GM12878 (cell line): ENCODE measurements at regions not wholly inside any gene's neighbourhood (a gene's known extent, or its start where the extent isn't known, plus 50 kb on each side); places are given as distances from the start of the nearest gene placed in this dataset.

Source experiments
- ATAC-seq: fragments of 200-7000 bp; cut with Tn5 transposase; 3 replicates; pipeline ENCODE4 v1.9.1; 2020; ENCODE audit warnings: mild to moderate bottlenecking, moderate library complexity
- BruUV-seq: library from RNA; stranded (reverse); fragments of 400-500 nt; replicated peaks from 2 replicates; lab custom pipeline; 2021; lab: Mats Ljungman, UMichigan
- CTCF ChIA-PET: fragments of 300-600 bp; sonication (Branson Sonifier 250); formaldehyde crosslinking; extraction: SDS; loops from one replicate; lab custom pipeline; 2021; ENCODE audit warnings: inconsistent platforms; lab: Yijun Ruan, JAX
- POLR2A ChIA-PET: fragments of 350-600 bp; formaldehyde crosslinking; extraction: SDS; loops from one replicate; lab custom pipeline; 2021; ENCODE audit warnings: inconsistent platforms; lab: Charles Lee
- RAD21 ChIA-PET: fragments of 300-600 bp; sonication (Branson Sonifier 250); formaldehyde crosslinking; loops from one replicate; lab custom pipeline; 2023; ENCODE audit warnings: antibody characterized with exemption; ENCODE audit not compliant: unreplicated experiment; lab: Charles Lee
- SMC1A ChIA-PET: fragments of 300-600 bp; sonication (Branson Sonifier 250); formaldehyde crosslinking; loops from one replicate; lab custom pipeline; 2023; ENCODE audit not compliant: unreplicated experiment, uncharacterized antibody; lab: Charles Lee
- DNase-seq: peaks from one replicate; pipeline ENCODE4 v3.0.0-alpha.2; 2011; ENCODE audit warnings: low read depth, low spot score
- FAIRE-seq: peaks from 3 replicates; lab custom pipeline; 2011; peaks lifted over from hg19 to GRCh38; lab: Jason Lieb, UNC
- H2AFZ ChIP-seq: 2 replicates; pipeline ENCODE4 v1.6.0; 2011; ENCODE audit warnings: low read depth, low read length, control low read depth; ENCODE audit not compliant: control insufficient read depth
- H3K27ac ChIP-seq: 2 replicates; pipeline ENCODE4 v1.5.1; 2011; ENCODE audit warnings: control low read depth; ENCODE audit not compliant: control insufficient read depth, insufficient read depth
- H3K27me3 ChIP-seq, 2 experiments: replicated peaks in 1 of 2; 2 replicates each; pipeline versions ENCODE4 v1.6.0 to v1.6.1; 2011; ENCODE audit warnings: low read length in 1 of 2; ENCODE audit not compliant: control insufficient read depth in 2 of 2, insufficient read depth in 2 of 2
- H3K36me3 ChIP-seq, 2 experiments: 2 replicates each; pipeline ENCODE4 v1.5.1; 2011; ENCODE audit warnings: low read length in 1 of 2; ENCODE audit not compliant: control insufficient read depth in 2 of 2, insufficient read depth in 2 of 2
- H3K4me1 ChIP-seq: 2 replicates; pipeline ENCODE4 v1.6.1; 2011; ENCODE audit warnings: mild to moderate bottlenecking, low read length, moderate library complexity, mixed read lengths; ENCODE audit not compliant: control insufficient read depth, insufficient read depth
- H3K4me2 ChIP-seq: 2 replicates; pipeline ENCODE4 v1.6.0; 2011; ENCODE audit warnings: control low read depth; ENCODE audit not compliant: control insufficient read depth, insufficient read depth
- H3K4me3 ChIP-seq: fragments of 200-600 bp; sonication (generic); 2 replicates; pipeline ENCODE4 v1.5.1; 2016
- H3K79me2 ChIP-seq: 2 replicates; pipeline ENCODE4 v1.6.0; 2011; ENCODE audit warnings: low read length; ENCODE audit not compliant: control insufficient read depth, insufficient read depth
- H3K9ac ChIP-seq: 2 replicates; pipeline ENCODE4 v1.8.0; 2011; ENCODE audit warnings: low read length, control low read depth, mixed read lengths; ENCODE audit not compliant: control insufficient read depth, insufficient read depth
- H3K9me3 ChIP-seq: replicated peaks from 3 replicates; pipeline ENCODE4 v1.5.1; 2011; ENCODE audit warnings: mild to moderate bottlenecking, low read length; ENCODE audit not compliant: control insufficient read depth, insufficient read depth
- H4K20me1 ChIP-seq: 2 replicates; pipeline ENCODE4 v1.6.0; 2011; ENCODE audit not compliant: control insufficient read depth, insufficient read depth
- ATF7 ChIP-seq: fragments of 450-650 bp; IDR thresholded peaks from 2 replicates; pipeline ENCODE4 v1.6.1; 2016; ENCODE audit warnings: low read depth, mild to moderate bottlenecking
- CBX3 ChIP-seq: fragments of 200-600 bp; sonication (generic); IDR thresholded peaks from 2 replicates; pipeline ENCODE4 v1.6.1; 2016; ENCODE audit warnings: low read depth, borderline replicate concordance
- EGR1 ChIP-seq, 2 experiments: IDR thresholded peaks; 1 replicate in 1 of 2; 2 replicates in 1 of 2; pipeline ENCODE4 v1.6.1; 2011 to 2012; ENCODE audit warnings: low read depth in 2 of 2, low read length in 2 of 2, borderline replicate concordance in 1 of 2, mild to moderate bottlenecking in 1 of 2, moderate library complexity in 1 of 2
- JUNB ChIP-seq: IDR thresholded peaks from 2 replicates; pipeline ENCODE4 v1.6.1; 2016; ENCODE audit warnings: antibody characterized with exemption, mild to moderate bottlenecking
- MYB ChIP-seq: fragments of 150-350 bp; IDR thresholded peaks from 2 replicates; pipeline ENCODE4 v1.6.1; 2014; ENCODE audit warnings: mild to moderate bottlenecking, low read depth, low read length, borderline replicate concordance
- POLR2A ChIP-seq: IDR thresholded peaks from 2 replicates; pipeline ENCODE4 v1.6.1; 2011; ENCODE audit warnings: low read depth, mild to moderate bottlenecking, low read length
- RBBP5 ChIP-seq: fragments of 200-600 bp; sonication (generic); conservative IDR thresholded peaks from 2 replicates; pipeline ENCODE4 v1.6.1; 2016
- SREBF2 ChIP-seq: IDR thresholded peaks from 2 replicates; pipeline ENCODE4 v1.6.1; 2012; ENCODE audit warnings: mild to moderate bottlenecking, low read length
- ZNF24 ChIP-seq: fragments of 450-650 bp; IDR thresholded peaks from 2 replicates; pipeline ENCODE4 v1.6.1; 2017; ENCODE audit warnings: antibody characterized with exemption, mild to moderate bottlenecking
- WGBS: methylation state at CpG from one replicate; pipeline ENCODE4 v1.1.6; 2016; ENCODE audit warnings: low lambda C conversion rate; ENCODE audit not compliant: insufficient replicate concordance, insufficient coverage; ENCODE audit errors: missing lambda C conversion rate; 5-methylcytosine and 5-hydroxymethylcytosine counted together
- in situ Hi-C: fragments of 300-500 bp; cut with MboI; formaldehyde crosslinking; loops from 9 replicates; pipeline ENCODE4 v1.14.3; 2018; ENCODE audit warnings: mixed read lengths
- intact Hi-C: fragments of 100-400 bp; cut with micrococcal nuclease; formaldehyde crosslinking; loops from one replicate; pipeline ENCODE4 v1.14.2; 2022; ENCODE audit not compliant: unreplicated experiment
- TF ChIP-seq, protein P1 (sequence below): fragments of 450-650 bp; IDR thresholded peaks from 2 replicates; pipeline ENCODE4 v1.6.1; 2017; ENCODE audit warnings: borderline replicate concordance

DNA sequence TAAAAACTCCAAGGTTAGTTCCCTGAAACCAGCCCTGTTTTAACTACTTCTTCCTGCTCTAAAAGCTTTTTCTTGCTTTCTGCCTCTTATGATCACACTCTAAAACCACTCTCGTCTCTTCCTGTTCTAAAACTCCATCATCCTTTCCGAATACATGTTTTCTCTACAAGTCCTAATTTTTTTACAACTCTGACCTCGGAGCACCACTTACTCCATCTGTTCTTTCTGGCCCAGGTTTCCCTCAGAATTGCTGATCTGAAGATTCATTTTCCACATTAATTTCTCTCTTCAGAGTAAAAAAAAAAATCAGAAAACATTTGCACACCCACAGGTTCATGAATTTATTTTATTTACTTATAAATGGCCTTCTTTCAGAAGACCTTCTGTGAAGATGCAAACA is 265.7 kb upstream of the CADM1 start:
- CTCF ChIA-PET = no interaction called here
- no peak for FAIRE-seq

DNA sequence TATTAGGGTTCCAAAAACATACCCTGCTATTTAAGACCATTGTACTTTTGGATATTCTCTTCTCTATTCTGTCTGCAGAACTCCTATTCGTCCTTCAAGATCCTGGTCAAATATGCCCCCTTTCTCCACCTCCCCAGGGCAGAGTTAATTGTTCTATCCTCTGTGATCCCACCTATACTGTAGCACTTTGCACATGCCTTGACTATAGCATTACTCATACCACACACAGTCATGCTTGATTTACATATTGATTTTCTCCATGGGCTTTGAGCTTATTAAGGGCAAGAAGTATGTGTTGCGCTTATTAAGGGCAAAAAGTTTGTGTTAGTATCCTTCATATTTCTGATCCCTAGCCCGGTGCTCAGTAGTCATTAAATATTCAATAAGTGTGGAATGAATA is 263.7 kb upstream of the CADM1 start:
- H3K27ac ChIP-seq = no peak overlapping the region
- ATAC-seq = no peak
- SMC1A ChIA-PET = no interaction called here
- no peak overlapping the region for H3K4me2 ChIP-seq
- in situ Hi-C loops = no loop called here
- no peaks in the 10 kb centered on the region for H3K4me1 ChIP-seq
- POLR2A ChIA-PET = no interaction called here
- DNase-seq = no peak
- 35% methylated on average over 3 of the region's 3 CpGs for WGBS
- H4K20me1 ChIP-seq = no peaks in the 10 kb centered on the region
- no peaks in the 10 kb centered on the region for H3K27me3 ChIP-seq
- no peaks in the 10 kb centered on the region for H3K79me2 ChIP-seq
- CTCF ChIA-PET = no interaction called here
- no peaks in the 10 kb centered on the region; the same call in 2 of the 3 replicates for H3K9me3 ChIP-seq
- BruUV-seq = no TSS peak
- H3K9ac ChIP-seq = no peak overlapping the region
- RAD21 ChIA-PET = no interaction called here
- intact Hi-C loops = no loop called here
- TF ChIP-seq ZNF24 = no peak
- H2AFZ ChIP-seq = no peak overlapping the region
- no peaks in the 10 kb centered on the region for H3K36me3 ChIP-seq
- FAIRE-seq = no peak
- H3K4me3 ChIP-seq = no peak overlapping the region

More for the DNA sequence above, 265.7 kb upstream of the CADM1 start:
- Histone ChIP-seq H4K20me1 (no peaks in the 10 kb centered on the region), H2AFZ (no peak overlapping the region), H3K9ac (no peak overlapping the region), H3K4me1 (no peaks in the 10 kb centered on the region), H3K9me3 (no peaks in the 10 kb centered on the region; the same call in 2 of the 3 replicates), H3K27ac (no peak overlapping the region), H3K27me3 (no peaks in the 10 kb centered on the region), H3K79me2 (no peaks in the 10 kb centered on the region), H3K4me3 (no peak overlapping the region), H3K4me2 (no peak overlapping the region), H3K36me3 (no peaks in the 10 kb centered on the region)
- POLR2A ChIA-PET = no interaction called here
- intact Hi-C loops = no loop called here
- WGBS = 92% methylated on average over 3 of the region's 3 CpGs
- TF ChIP-seq JUNB (no peak), RBBP5 (no peak), MYB (no peak), ATF7 (no peak), POLR2A (no peak), EGR1 (IDR thresholded peaks at IDR 0.05; ENCODE audit: borderline replicate concordance in 1 of 2, low read depth in 2 of 2, low read length in 2 of 2) (no peak), CBX3 (no peak), SREBF2 (no peak)
- TF ChIP-seq, protein P1, sequence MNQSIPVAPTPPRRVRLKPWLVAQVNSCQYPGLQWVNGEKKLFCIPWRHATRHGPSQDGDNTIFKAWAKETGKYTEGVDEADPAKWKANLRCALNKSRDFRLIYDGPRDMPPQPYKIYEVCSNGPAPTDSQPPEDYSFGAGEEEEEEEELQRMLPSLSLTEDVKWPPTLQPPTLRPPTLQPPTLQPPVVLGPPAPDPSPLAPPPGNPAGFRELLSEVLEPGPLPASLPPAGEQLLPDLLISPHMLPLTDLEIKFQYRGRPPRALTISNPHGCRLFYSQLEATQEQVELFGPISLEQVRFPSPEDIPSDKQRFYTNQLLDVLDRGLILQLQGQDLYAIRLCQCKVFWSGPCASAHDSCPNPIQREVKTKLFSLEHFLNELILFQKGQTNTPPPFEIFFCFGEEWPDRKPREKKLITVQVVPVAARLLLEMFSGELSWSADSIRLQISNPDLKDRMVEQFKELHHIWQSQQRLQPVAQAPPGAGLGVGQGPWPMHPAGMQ = no peak
- SMC1A ChIA-PET = no interaction called here
- in situ Hi-C loops = no loop called here
- RAD21 ChIA-PET = no interaction called here
- ATAC-seq (no peak), DNase-seq (no peak)
- BruUV-seq = no TSS peak
